GM21825 (cell line): ENCODE measurements at regions not wholly inside any gene's neighbourhood (a gene's known extent, or its start where the extent isn't known, plus 50 kb on each side); places are given as distances from the start of the nearest gene placed in this dataset.
"Not testable (repeated sequence)": the region's sequence is repeated elsewhere in the genome, so short reads cannot be mapped to it uniquely, and the experiment has no call there.

Experiments used
- ATAC-seq: cut with Tn5 transposase; IDR thresholded peaks from one replicate; pipeline ENCODE4 v1.9.1; 2021; ENCODE audit warnings: mild to moderate bottlenecking, moderate library complexity; ENCODE audit not compliant: unreplicated experiment

- ATAC-seq = not testable (repeated sequence)
Measured at GRCh38 chr3:13228169-13228568, 154.9 kb upstream of the IQSEC1 start.

- no peak for ATAC-seq
Measured at GRCh38 chr3:13227315-13228165, 154.3 kb upstream of the IQSEC1 start.

GRCh38 chr3:13224967-13225366, 151.7 kb upstream of the IQSEC1 start:
- no peak for ATAC-seq

- no peak for ATAC-seq
Measured at GRCh38 chr3:13223574-13224237, 150.5 kb upstream of the IQSEC1 start.

DNA sequence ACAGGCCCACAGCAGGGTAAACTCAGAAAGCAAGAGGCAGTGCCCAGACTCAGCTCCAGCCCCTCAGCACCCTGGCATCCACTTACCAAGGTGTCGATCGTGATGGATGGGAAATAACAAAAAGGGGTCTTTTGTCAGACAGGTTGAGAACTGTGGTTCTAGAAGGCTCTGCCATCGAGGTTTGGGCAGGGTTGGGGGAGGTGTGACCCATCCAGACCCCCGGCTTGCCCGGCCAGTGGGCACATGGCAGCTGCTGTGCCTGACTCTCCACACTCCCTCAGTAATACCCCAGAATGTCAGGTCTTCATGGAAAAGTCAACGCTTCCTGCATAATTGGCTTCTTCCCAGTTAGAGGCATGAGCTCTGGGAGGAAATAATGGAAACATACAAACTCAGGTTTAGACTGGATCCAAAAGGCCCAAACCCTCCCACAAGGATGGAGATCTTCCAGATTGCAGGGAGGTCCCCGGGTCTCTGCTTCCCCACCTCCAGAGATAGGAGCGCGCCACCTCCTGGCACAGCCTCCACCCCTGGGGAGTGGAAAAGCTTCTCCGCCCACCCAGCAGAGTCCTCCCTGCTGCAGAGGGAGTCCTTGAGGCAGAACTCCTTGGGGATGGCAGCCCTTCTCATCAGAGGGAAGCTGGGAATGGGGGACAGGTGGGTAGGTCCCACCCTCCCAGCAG, 149.8 kb upstream of the IQSEC1 start:
- no peak for ATAC-seq

GRCh38 chr3:13222131-13222530, 148.9 kb upstream of the IQSEC1 start:
- no peak for ATAC-seq

GRCh38 chr3:13221491-13222061, 148.3 kb upstream of the IQSEC1 start:
- ATAC-seq = no peak

GRCh38 chr3:13220991-13221390, 147.8 kb upstream of the IQSEC1 start:
- ATAC-seq = no peak

DNA sequence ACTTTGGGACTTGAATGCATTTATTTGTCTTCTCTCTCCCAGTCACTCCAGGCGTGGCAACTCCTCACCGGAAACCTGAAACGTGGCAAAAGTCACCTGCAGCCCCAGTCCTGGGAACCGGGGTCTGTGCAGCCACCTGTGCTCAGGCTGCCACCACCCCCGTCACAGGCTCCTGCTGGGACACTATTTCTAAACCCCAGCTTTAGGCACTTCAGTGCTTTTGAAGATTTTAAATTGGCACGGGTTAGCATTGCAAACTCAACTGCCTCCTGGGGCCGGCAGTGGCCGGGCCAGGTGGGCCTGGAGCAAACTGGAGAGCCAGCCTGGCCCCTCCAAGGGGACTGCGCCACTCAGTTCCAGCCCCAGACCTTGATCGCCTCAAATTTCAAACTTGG, 146.7 kb upstream of the IQSEC1 start:
- no peak for ATAC-seq

- no peak for ATAC-seq
Measured at GRCh38 chr3:13219077-13219901, 146.1 kb upstream of the IQSEC1 start.

GRCh38 chr3:13218541-13218908, 145.3 kb upstream of the IQSEC1 start:
- ATAC-seq = no peak

DNA sequence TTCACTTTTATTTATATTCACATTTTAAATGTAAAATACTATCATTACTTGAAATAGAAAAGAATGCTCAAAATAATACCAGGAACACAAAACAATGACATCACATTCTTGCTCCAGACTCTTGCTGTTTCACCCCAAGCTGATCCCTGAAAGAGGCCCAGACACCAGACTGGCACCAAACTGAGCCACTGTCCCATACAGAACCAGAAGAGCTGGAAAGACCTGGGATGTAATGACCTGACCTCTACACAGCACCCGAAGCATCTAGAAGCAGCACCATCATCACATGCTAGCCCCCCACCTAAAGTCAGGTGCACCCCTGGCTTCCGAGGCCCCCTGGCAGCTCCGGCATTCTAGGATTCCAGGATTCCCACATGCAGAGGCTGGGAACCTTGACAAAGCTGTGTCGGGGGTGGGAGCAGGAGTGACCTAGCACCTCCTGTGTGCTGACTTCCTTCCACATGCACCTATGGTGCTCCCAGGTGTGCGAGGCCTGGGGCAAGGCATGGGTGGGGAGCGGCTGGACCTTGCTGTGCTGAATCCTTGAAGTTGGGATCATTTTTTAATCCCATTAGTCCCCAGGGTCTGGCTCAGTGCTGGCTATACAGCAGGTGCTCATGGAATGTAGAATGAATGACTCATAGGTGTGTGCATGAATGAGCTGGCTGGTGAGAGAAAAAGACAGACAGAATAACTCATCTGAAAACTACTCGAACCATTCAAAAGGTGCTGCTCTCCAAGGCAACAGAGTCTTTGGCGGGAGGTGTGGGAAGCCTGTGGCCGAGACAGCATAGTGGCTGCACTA, 144.7 kb upstream of the IQSEC1 start:
- ATAC-seq = no peak

DNA sequence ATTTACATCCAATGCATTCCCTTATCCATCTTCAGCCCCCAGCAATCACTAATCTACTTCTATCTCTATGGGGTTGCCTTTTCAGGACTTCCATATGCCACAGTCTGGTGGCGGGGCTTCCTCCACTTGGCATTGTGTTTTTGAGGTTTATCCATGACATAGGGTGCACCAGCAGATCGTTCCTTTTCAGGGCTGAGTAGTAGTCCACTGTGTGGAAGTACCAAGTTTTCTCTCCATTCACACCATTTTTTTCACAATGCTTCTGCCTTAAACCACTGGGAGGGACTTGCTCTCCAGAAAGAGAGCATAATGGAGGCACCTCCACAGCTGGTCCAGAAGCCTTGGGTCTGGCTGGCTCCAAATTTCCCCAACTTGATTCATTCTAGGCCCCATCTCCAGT, 144.0 kb upstream of the IQSEC1 start:
- ATAC-seq = no peak

DNA sequence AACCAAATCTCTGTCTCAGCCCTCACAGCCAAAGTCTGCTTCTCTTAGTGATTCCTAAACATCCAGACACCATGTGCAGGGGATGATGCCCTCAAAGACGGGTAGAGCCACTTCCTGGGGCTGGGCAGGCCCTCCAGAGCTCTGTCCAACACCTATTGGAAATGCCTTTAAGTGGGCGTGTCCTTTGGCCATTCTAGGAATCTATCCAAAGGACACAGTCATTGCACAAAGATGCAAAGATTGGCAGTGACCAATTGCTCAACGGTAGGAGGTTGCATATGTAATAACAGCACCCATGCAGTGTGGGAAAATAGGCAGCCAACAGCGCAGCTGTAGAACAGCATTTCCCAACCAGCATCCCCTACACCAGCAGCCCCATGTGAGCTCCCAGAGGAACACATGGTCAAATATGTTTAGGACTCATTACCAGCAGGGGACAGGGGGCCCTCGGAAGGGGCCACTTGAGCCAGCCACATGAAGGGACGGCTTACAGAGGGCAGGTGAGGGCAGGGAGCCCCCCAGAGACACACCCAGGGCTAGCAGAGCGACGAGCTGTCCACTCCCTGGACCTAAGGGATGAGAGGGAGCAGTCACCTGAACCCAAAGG, 142.8 kb upstream of the IQSEC1 start:
- ATAC-seq = no peak

- no peak for ATAC-seq
Measured at GRCh38 chr3:13214847-13215472, 141.7 kb upstream of the IQSEC1 start.

DNA sequence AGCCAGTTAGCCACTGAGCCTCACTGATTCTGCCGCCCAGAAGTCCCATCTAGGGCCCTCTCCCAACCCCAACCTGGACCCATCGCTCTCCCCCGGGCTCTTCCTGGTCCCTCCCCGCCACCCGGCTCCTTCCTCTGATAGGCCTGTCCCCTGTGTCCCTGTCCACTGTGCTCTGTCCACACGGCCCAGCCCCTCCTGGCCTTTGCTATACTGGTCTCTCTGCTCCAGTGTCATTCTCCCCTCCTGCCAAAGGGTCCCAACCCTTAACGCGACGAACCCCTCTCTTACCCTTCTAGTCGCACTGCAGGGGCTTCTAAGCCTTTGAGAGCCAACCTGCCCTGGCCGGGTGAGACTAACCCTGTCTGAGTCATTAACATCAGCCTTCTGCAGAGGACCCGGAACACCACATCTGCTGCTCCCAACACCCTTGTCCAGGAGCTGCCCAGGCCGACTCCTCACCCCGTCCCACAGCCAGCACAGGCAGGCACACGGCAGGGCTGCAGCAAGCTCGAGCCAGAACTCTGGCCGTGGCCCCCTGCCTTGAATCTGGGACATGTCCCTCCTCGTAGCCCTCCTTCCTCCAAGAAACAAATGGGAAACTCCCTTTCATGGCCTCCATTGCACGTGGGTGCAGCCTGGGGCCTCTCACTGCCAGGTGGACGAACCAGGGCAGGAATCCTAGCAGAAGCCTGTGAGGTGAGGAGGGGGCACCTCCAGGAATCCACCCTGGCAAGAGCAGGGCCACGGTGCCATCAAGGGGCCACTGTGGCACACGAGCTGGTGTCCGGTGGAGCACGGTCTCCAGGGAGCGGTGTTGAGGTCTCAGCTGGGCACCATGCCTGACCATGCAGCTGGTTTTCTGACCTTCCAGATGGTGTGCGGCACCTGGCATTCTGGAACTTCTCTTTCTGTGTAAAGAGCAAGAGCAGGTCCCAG, 140.9 kb upstream of the IQSEC1 start:
- no peak for ATAC-seq

DNA sequence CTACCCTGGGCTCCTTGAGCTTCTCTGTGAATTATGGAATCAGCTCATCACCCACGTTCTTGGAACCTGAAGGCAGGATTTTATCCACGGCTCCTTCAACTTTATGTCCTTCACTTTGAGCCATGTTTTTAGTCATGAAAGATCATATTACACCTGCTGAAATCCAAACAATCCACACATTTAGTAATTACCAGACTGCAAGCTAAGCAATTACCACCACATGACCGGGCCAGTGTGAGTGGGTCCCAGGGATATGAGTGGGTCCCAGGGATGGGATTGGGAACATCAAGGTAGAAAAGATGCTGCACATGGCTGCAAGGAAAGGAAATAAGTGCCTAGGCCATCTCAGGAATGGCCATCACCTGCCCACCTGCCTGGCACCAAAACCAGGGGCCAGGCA, 140.3 kb upstream of the IQSEC1 start:
- ATAC-seq = no peak
